ENCODE measurements at regions not wholly inside any gene's neighbourhood (a gene's known extent, or its start where the extent isn't known, plus 50 kb on each side); places are given as distances from the start of the nearest gene placed in this dataset.
"Not testable (repeated sequence)": the region's sequence is repeated elsewhere in the genome, so short reads cannot be mapped to it uniquely, and the experiment has no call there.

GRCh38 chr2:173708806-173709205 is 256.4 kb downstream of the SP3 start:
- peaks cover 3 to 4% (median 3%) of the 10 kb centered on the region in 3 donors for H3K27me3 Mint-ChIP-seq (ENCODE audit: low read depth in 3 of 3)
- H3K4me3 Mint-ChIP-seq, result no peak overlapping the region
- no peak for DNase-seq

GRCh38 chr2:173711816-173712215 is 253.4 kb downstream of the SP3 start:
- Mint-ChIP-seq H3K27me3 (ENCODE audit: low read depth in 3 of 3) (peaks cover 2% of the 10 kb centered on the region in 3 donors), H3K9me3 (no peaks in the 10 kb centered on the region), H3K27ac (no peak overlapping the region), H3K4me3 (no peak overlapping the region), H3K4me1 (no peaks in the 10 kb centered on the region), H3K36me3 (no peaks in the 10 kb centered on the region)
- DNase-seq, result no peak

More at GRCh38 chr2:173708806-173709205, 256.4 kb downstream of the SP3 start:
- Mint-ChIP-seq H3K36me3 (no peaks in the 10 kb centered on the region), H3K27ac (no peak overlapping the region), H3K4me1 (no peaks in the 10 kb centered on the region), H3K9me3 (peaks cover 0 to 2% (median 0%) of the 10 kb centered on the region in 6 donors)

GRCh38 chr2:173713904-173714555 is 251.1 kb downstream of the SP3 start:
- Mint-ChIP-seq H3K36me3 (no peaks in the 10 kb centered on the region), H3K27me3 (ENCODE audit: low read depth in 3 of 3) (peaks cover 2 to 8% (median 4%) of the 10 kb centered on the region in 3 donors), H3K4me3 (no peak overlapping the region), H3K27ac (no peak overlapping the region), H3K4me1 (no peaks in the 10 kb centered on the region), H3K9me3 (no peaks in the 10 kb centered on the region)
- no peak for DNase-seq

GRCh38 chr2:173715441-173715840 is 249.7 kb downstream of the SP3 start:
- no peak for DNase-seq
- no peaks in the 10 kb centered on the region for H3K36me3 Mint-ChIP-seq
- H3K27me3 Mint-ChIP-seq (ENCODE audit: low read depth in 3 of 3), result peaks cover 2 to 8% (median 4%) of the 10 kb centered on the region in 3 donors
- no peak overlapping the region for H3K4me3 Mint-ChIP-seq
- no peaks in the 10 kb centered on the region for H3K4me1 Mint-ChIP-seq
- H3K27ac Mint-ChIP-seq, result no peak overlapping the region
- H3K9me3 Mint-ChIP-seq, result no peaks in the 10 kb centered on the region

GRCh38 chr2:173716458-173717052 is 248.6 kb downstream of the SP3 start:
- DNase-seq, result no peak
- H3K27me3 Mint-ChIP-seq (ENCODE audit: low read depth in 3 of 3), result peaks cover 2 to 12% (median 4%) of the 10 kb centered on the region in 3 donors
- H3K36me3 Mint-ChIP-seq, result no peaks in the 10 kb centered on the region
- no peaks in the 10 kb centered on the region for H3K4me1 Mint-ChIP-seq
- H3K27ac Mint-ChIP-seq, result no peak overlapping the region
- no peaks in the 10 kb centered on the region for H3K9me3 Mint-ChIP-seq
- H3K4me3 Mint-ChIP-seq, result no peak overlapping the region

GRCh38 chr2:173719471-173719870 is 245.7 kb downstream of the SP3 start:
- DNase-seq, result no peak
- Mint-ChIP-seq H3K27me3 (ENCODE audit: low read depth in 3 of 3) (peaks cover 2 to 12% (median 2%) of the 10 kb centered on the region in 3 donors), H3K27ac (no peak overlapping the region), H3K4me3 (no peak overlapping the region), H3K36me3 (no peaks in the 10 kb centered on the region), H3K9me3 (no peaks in the 10 kb centered on the region), H3K4me1 (no peaks in the 10 kb centered on the region)

GRCh38 chr2:173720306-173720705 is 244.9 kb downstream of the SP3 start:
- DNase-seq, result no peak
- Mint-ChIP-seq H3K4me1 (no peaks in the 10 kb centered on the region), H3K36me3 (no peaks in the 10 kb centered on the region), H3K27ac (no peak overlapping the region), H3K4me3 (no peak overlapping the region), H3K27me3 (ENCODE audit: low read depth in 3 of 3) (peaks cover 2 to 12% (median 2%) of the 10 kb centered on the region in 3 donors), H3K9me3 (no peaks in the 10 kb centered on the region)

- peaks cover 0 to 5% (median 2%) of the 10 kb centered on the region in 6 donors for H3K9me3 Mint-ChIP-seq
- no peaks in the 10 kb centered on the region for H3K36me3 Mint-ChIP-seq
- H3K27me3 Mint-ChIP-seq (ENCODE audit: low read depth in 3 of 3), result peaks cover 0 to 6% (median 1%) of the 10 kb centered on the region in 3 donors
- DNase-seq, result no peak
- no peak overlapping the region for H3K4me3 Mint-ChIP-seq
- no peaks in the 10 kb centered on the region for H3K4me1 Mint-ChIP-seq
- no peak overlapping the region for H3K27ac Mint-ChIP-seq
Observed at GRCh38 chr2:173734797-173735196, 230.4 kb downstream of the SP3 start.

- H3K27me3 Mint-ChIP-seq (ENCODE audit: low read depth in 3 of 3), result not testable (repeated sequence)
Observed at GRCh38 chr2:173737954-173738575, 227.1 kb downstream of the SP3 start.

GRCh38 chr2:173739006-173739405 is 226.2 kb downstream of the SP3 start:
- Mint-ChIP-seq H3K4me1 (no peaks in the 10 kb centered on the region), H3K36me3 (no peaks in the 10 kb centered on the region), H3K9me3 (peaks cover 0 to 5% (median 2%) of the 10 kb centered on the region in 6 donors), H3K4me3 (no peak overlapping the region), H3K27ac (no peak overlapping the region), H3K27me3 (ENCODE audit: low read depth in 3 of 3) (peaks cover 3 to 5% (median 4%) of the 10 kb centered on the region in 3 donors)
- DNase-seq, result no peak

More at GRCh38 chr2:173737954-173738575, 227.1 kb downstream of the SP3 start:
- not testable (repeated sequence) for H3K4me1 Mint-ChIP-seq, DNase-seq, H3K27ac Mint-ChIP-seq, H3K4me3 Mint-ChIP-seq, H3K9me3 Mint-ChIP-seq, H3K36me3 Mint-ChIP-seq

GRCh38 chr2:173740639-173741038 is 224.5 kb downstream of the SP3 start:
- Mint-ChIP-seq H3K4me3 (no peak overlapping the region), H3K36me3 (no peaks in the 10 kb centered on the region), H3K4me1 (no peaks in the 10 kb centered on the region), H3K27me3 (ENCODE audit: low read depth in 3 of 3) (peaks cover 4 to 9% (median 5%) of the 10 kb centered on the region in 3 donors), H3K9me3 (peaks cover 0 to 5% (median 2%) of the 10 kb centered on the region in 6 donors), H3K27ac (no peak overlapping the region)
- DNase-seq, result no peak

- Mint-ChIP-seq H3K4me3 (no peak overlapping the region), H3K9me3 (peaks cover 0 to 5% (median 2%) of the 10 kb centered on the region in 6 donors)
Observed at GRCh38 chr2:173741759-173742158, 223.4 kb downstream of the SP3 start.

GRCh38 chr2:173747035-173747434 is 218.1 kb downstream of the SP3 start:
- no peaks in the 10 kb centered on the region for H3K9me3 Mint-ChIP-seq

More at GRCh38 chr2:173741759-173742158, 223.4 kb downstream of the SP3 start:
- DNase-seq, result no peak
- no peaks in the 10 kb centered on the region for H3K36me3 Mint-ChIP-seq
- H3K4me1 Mint-ChIP-seq, result no peaks in the 10 kb centered on the region
- H3K27ac Mint-ChIP-seq, result no peak overlapping the region
- H3K27me3 Mint-ChIP-seq (ENCODE audit: low read depth in 3 of 3), result peaks cover 4 to 9% (median 5%) of the 10 kb centered on the region in 3 donors

GRCh38 chr2:173749315-173749714 is 215.9 kb downstream of the SP3 start:
- Mint-ChIP-seq H3K27me3 (ENCODE audit: low read depth in 3 of 3) (peaks cover 2 to 6% (median 5%) of the 10 kb centered on the region in 3 donors), H3K4me3 (no peak overlapping the region), H3K9me3 (no peaks in the 10 kb centered on the region), H3K4me1 (no peaks in the 10 kb centered on the region), H3K27ac (no peak overlapping the region), H3K36me3 (no peaks in the 10 kb centered on the region)
- DNase-seq, result no peak

More at GRCh38 chr2:173747035-173747434, 218.1 kb downstream of the SP3 start:
- Mint-ChIP-seq H3K36me3 (no peaks in the 10 kb centered on the region), H3K4me3 (no peak overlapping the region), H3K27ac (no peak overlapping the region), H3K27me3 (ENCODE audit: low read depth in 3 of 3) (peaks cover 2 to 9% (median 7%) of the 10 kb centered on the region in 3 donors), H3K4me1 (no peaks in the 10 kb centered on the region)
- no peak for DNase-seq

All from immature natural killer cell (primary cell).